Fibroblast of lung (primary cell): ENCODE measurements at regions not wholly inside any gene's neighbourhood (a gene's known extent, or its start where the extent isn't known, plus 50 kb on each side); places are given as distances from the start of the nearest gene placed in this dataset.
"Not testable (repeated sequence)": the region's sequence is repeated elsewhere in the genome, so short reads cannot be mapped to it uniquely, and the experiment has no call there.

Source experiments
- DNase-seq, 2 donors: peaks; one replicate each; pipeline versions ENCODE4 v3.0.0 to v3.0.0-alpha.2; 2010; ENCODE audit warnings: low read depth in 2 of 2
- H2AFZ ChIP-seq: 2 replicates; pipeline ENCODE4 v1.5.1; 2012; ENCODE audit warnings: low read length, control low read depth, inconsistent platforms
- H3K27ac ChIP-seq: 2 replicates; pipeline ENCODE4 v1.5.1; 2011; ENCODE audit warnings: low read length, control low read depth; ENCODE audit not compliant: insufficient read depth
- H3K27me3 ChIP-seq: 2 replicates; pipeline ENCODE4 v1.5.1; 2011; ENCODE audit warnings: mild to moderate bottlenecking, low read length; ENCODE audit not compliant: control insufficient read depth, insufficient read depth
- H3K36me3 ChIP-seq: 2 replicates; pipeline ENCODE4 v1.5.1; 2011; ENCODE audit warnings: low read length; ENCODE audit not compliant: control insufficient read depth, insufficient read depth
- H3K4me1 ChIP-seq: 2 replicates; pipeline ENCODE4 v1.5.1; 2011; ENCODE audit warnings: low read length; ENCODE audit not compliant: control insufficient read depth, insufficient read depth; ENCODE audit errors: extremely low read depth
- H3K4me2 ChIP-seq: 2 replicates; pipeline ENCODE4 v1.5.1; 2011; ENCODE audit warnings: low read length, control low read depth; ENCODE audit not compliant: insufficient read depth; ENCODE audit errors: extremely low read depth
- H3K4me3 ChIP-seq, 4 experiments: fragments of 200-600 bp in 1 of 4; sonication (generic) in 1 of 4; replicated peaks in 1 of 4; 2 replicates each; pipeline ENCODE4 v1.5.1; 2011 to 2016; ENCODE audit warnings: low read length in 4 of 4, low read depth in 3 of 4, mild to moderate bottlenecking in 3 of 4, control low read depth in 2 of 4, inconsistent platforms in 1 of 4, mixed read lengths in 1 of 4; ENCODE audit not compliant: insufficient read depth in 1 of 4; ENCODE audit errors: control extremely low read depth in 1 of 4
- H3K79me2 ChIP-seq: 2 replicates; pipeline ENCODE4 v1.5.1; 2012; ENCODE audit warnings: mild to moderate bottlenecking, low read length, inconsistent platforms; ENCODE audit not compliant: control insufficient read depth, insufficient read depth
- H3K9ac ChIP-seq: 2 replicates; pipeline ENCODE4 v1.5.1; 2011; ENCODE audit warnings: mild to moderate bottlenecking, low read length, control low read depth; ENCODE audit not compliant: insufficient read depth
- H3K9me3 ChIP-seq: 2 replicates; pipeline ENCODE4 v1.5.1; 2012; ENCODE audit warnings: low read depth, low read length; ENCODE audit not compliant: control insufficient read depth, insufficient read depth
- H4K20me1 ChIP-seq: 2 replicates; pipeline ENCODE4 v1.5.1; 2011; ENCODE audit warnings: low read length; ENCODE audit not compliant: control insufficient read depth, insufficient read depth; ENCODE audit errors: extremely low read depth
- CTCF ChIP-seq, 2 donors: IDR thresholded peaks in 1 of 2; conservative IDR thresholded peaks in 1 of 2; 1 replicate in 1 of 2; 2 replicates in 1 of 2; pipeline ENCODE4 v1.5.1; 2011 to 2012; ENCODE audit warnings: low read length in 2 of 2, control low read depth in 1 of 2, inconsistent platforms in 1 of 2, low read depth in 1 of 2, mild to moderate bottlenecking in 1 of 2
- EZH2 ChIP-seq: IDR thresholded peaks from 2 replicates; pipeline ENCODE4 v1.5.1; 2012; ENCODE audit warnings: low read length, control low read depth, mild to moderate bottlenecking; ENCODE audit errors: missing control alignments

GRCh38 chr4:184280137-184280536, 62.5 kb upstream of the ENPP6 start:
- Histone ChIP-seq H3K4me1 (no peaks in the 10 kb centered on the region), H3K9ac (no peak overlapping the region), H3K9me3 (no peaks in the 10 kb centered on the region), H3K79me2 (no peaks in the 10 kb centered on the region), H3K4me2 (no peak overlapping the region), H3K27ac (no peak overlapping the region), H4K20me1 (no peaks in the 10 kb centered on the region), H2AFZ (no peak overlapping the region), H3K27me3 (no peaks in the 10 kb centered on the region), H3K4me3 (no peak overlapping the region), H3K36me3 (no peaks in the 10 kb centered on the region)
- DNase-seq, result no peak
- no peak for TF ChIP-seq EZH2
- TF ChIP-seq CTCF (conservative IDR thresholded peaks at IDR 0.05 in 1 of 2, IDR thresholded peaks at IDR 0.05 in 1 of 2; ENCODE audit: low read depth in 1 of 2, low read length in 2 of 2), result no peak

- Histone ChIP-seq H3K4me1 (no peaks in the 10 kb centered on the region), H3K4me2 (no peak overlapping the region), H3K4me3 (no peak overlapping the region), H3K27me3 (no peaks in the 10 kb centered on the region), H3K36me3 (no peaks in the 10 kb centered on the region), H3K79me2 (no peaks in the 10 kb centered on the region), H3K9ac (no peak overlapping the region), H3K27ac (no peak overlapping the region), H2AFZ (no peak overlapping the region), H4K20me1 (no peaks in the 10 kb centered on the region), H3K9me3 (no peaks in the 10 kb centered on the region)
- TF ChIP-seq CTCF (conservative IDR thresholded peaks at IDR 0.05 in 1 of 2, IDR thresholded peaks at IDR 0.05 in 1 of 2; ENCODE audit: low read depth in 1 of 2, low read length in 2 of 2), result no peak
- no peak for TF ChIP-seq EZH2
- DNase-seq, result no peak
Measured at GRCh38 chr4:184279496-184280061, 61.9 kb upstream of the ENPP6 start.

- not testable (repeated sequence) for H2AFZ ChIP-seq, H3K4me2 ChIP-seq, H3K79me2 ChIP-seq, H3K27me3 ChIP-seq, H3K9ac ChIP-seq, DNase-seq, H4K20me1 ChIP-seq, H3K4me3 ChIP-seq, H3K4me1 ChIP-seq, H3K27ac ChIP-seq, H3K9me3 ChIP-seq, H3K36me3 ChIP-seq
Measured at GRCh38 chr4:184277769-184278168, 60.1 kb upstream of the ENPP6 start.

GRCh38 chr4:184277010-184277409, 59.3 kb upstream of the ENPP6 start:
- not testable (repeated sequence) for H3K9me3 ChIP-seq, H3K79me2 ChIP-seq, H3K4me3 ChIP-seq, H3K4me2 ChIP-seq, H2AFZ ChIP-seq, H3K36me3 ChIP-seq, H3K27me3 ChIP-seq, H4K20me1 ChIP-seq, H3K9ac ChIP-seq, DNase-seq, H3K27ac ChIP-seq, H3K4me1 ChIP-seq

GRCh38 chr4:184276346-184276745, 58.7 kb upstream of the ENPP6 start:
- H3K4me3 ChIP-seq, H3K9me3 ChIP-seq, DNase-seq, H3K79me2 ChIP-seq, H2AFZ ChIP-seq, H3K36me3 ChIP-seq, H4K20me1 ChIP-seq, H3K9ac ChIP-seq, H3K4me2 ChIP-seq, H3K27ac ChIP-seq, H3K4me1 ChIP-seq, H3K27me3 ChIP-seq: not testable (repeated sequence)
